ENCODE measurements at regions not wholly inside any gene's neighbourhood (a gene's known extent, or its start where the extent isn't known, plus 50 kb on each side); places are given as distances from the start of the nearest gene placed in this dataset.

DNA sequence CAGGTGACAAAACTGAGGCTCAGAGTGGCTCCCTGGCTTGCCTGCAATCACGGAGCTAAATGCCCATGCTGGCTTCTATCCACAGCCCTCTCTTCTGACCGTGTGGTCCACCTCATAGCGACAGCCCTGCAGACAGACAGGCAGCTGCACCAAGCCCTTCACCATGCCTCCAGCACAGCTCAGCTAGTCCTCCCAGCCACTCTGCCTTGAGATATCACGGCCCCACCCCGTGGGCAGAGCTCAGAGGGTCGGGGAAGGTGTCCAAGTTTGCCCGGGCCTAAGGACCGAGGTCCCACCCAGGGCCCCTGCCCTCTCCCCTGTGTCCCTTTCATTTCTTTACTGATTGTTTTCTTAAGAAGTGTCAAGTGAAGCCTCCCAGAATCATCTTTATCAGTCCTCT is 128.2 kb upstream of the GLI2 start:
- WGBS (ENCODE audit: insufficient coverage, insufficient replicate concordance, low lambda C conversion rate, missing lambda C conversion rate) = 13% methylated on average over 8 of the region's 8 CpGs
- BruUV-seq (replicated peaks) = no TSS peak
- in situ Hi-C loops (cut with MboI) = no loop called here

More for the DNA sequence above, 128.2 kb upstream of the GLI2 start:
- Histone ChIP-seq H3K36me3 (ENCODE audit: control insufficient read depth in 2 of 2, insufficient read depth in 2 of 2, low read length in 1 of 2) (no peaks in the 10 kb centered on the region), H3K4me2 (ENCODE audit: control insufficient read depth, insufficient read depth) (no peak overlapping the region), H3K9me3 (replicated peaks; ENCODE audit: control insufficient read depth, insufficient read depth, low read length) (no peaks in the 10 kb centered on the region), H3K79me2 (ENCODE audit: control insufficient read depth, insufficient read depth, low read length) (no peaks in the 10 kb centered on the region), H3K4me1 (ENCODE audit: control insufficient read depth, insufficient read depth, low read length) (no peaks in the 10 kb centered on the region), H2AFZ (ENCODE audit: control insufficient read depth, low read depth, low read length) (no peak overlapping the region), H3K27ac (ENCODE audit: control insufficient read depth, insufficient read depth) (no peak overlapping the region), H3K27me3 (replicated peaks in 1 of 2; ENCODE audit: control insufficient read depth in 2 of 2, insufficient read depth in 2 of 2, low read length in 1 of 2) (peaks cover 3 to 10% of the 10 kb centered on the region in 2 experiments; a peak in 3 of 4 replicates), H3K4me3 (no peak overlapping the region), H3K9ac (ENCODE audit: control insufficient read depth, insufficient read depth, low read length) (no peak overlapping the region), H4K20me1 (ENCODE audit: control insufficient read depth, insufficient read depth) (no peaks in the 10 kb centered on the region)
- FAIRE-seq = no peak
- RAD21 ChIA-PET (ENCODE audit: unreplicated experiment) = no interaction called here
- POLR2A ChIA-PET = no interaction called here
- ATAC-seq = no peak
- intact Hi-C loops (cut with micrococcal nuclease; ENCODE audit: unreplicated experiment) = no loop called here
- TF ChIP-seq MTA2 (IDR thresholded peaks at IDR 0.05; ENCODE audit: low read depth) (no peak), BHLHE40 (IDR thresholded peaks at IDR 0.05; ENCODE audit: borderline replicate concordance in 1 of 2, low read depth in 2 of 2, low read length in 1 of 2) (no peak), YY1 (IDR thresholded peaks at IDR 0.05; ENCODE audit: low read depth, low read length) (no peak), IKZF1 (conservative IDR thresholded peaks at IDR 0.05) (no peak), BCL11A (IDR thresholded peaks at IDR 0.05; ENCODE audit: low read depth, low read length) (no peak), POLR2AphosphoS2 (IDR thresholded peaks at IDR 0.05; ENCODE audit: low read depth, low read length) (no peak), ASH2L (IDR thresholded peaks at IDR 0.05; ENCODE audit: borderline replicate concordance, low read depth) (no peak), KAT2A (conservative IDR thresholded peaks at IDR 0.05; ENCODE audit: control insufficient read depth, low read depth, low read length) (no peak), POLR2A (IDR thresholded peaks at IDR 0.05; ENCODE audit: low read depth, low read length) (no peak), RAD21 (IDR thresholded peaks at IDR 0.05; ENCODE audit: insufficient read depth, low read depth, low read length) (no peak), RFX5 (IDR thresholded peaks at IDR 0.05; ENCODE audit: low read depth, low read length) (no peak), ZNF622 (IDR thresholded peaks at IDR 0.05) (no peak), RUNX3 (IDR thresholded peaks at IDR 0.05; ENCODE audit: low read length) (no peak), YBX1 (IDR thresholded peaks at IDR 0.05) (no peak)
- TF ChIP-seq, protein P1, sequence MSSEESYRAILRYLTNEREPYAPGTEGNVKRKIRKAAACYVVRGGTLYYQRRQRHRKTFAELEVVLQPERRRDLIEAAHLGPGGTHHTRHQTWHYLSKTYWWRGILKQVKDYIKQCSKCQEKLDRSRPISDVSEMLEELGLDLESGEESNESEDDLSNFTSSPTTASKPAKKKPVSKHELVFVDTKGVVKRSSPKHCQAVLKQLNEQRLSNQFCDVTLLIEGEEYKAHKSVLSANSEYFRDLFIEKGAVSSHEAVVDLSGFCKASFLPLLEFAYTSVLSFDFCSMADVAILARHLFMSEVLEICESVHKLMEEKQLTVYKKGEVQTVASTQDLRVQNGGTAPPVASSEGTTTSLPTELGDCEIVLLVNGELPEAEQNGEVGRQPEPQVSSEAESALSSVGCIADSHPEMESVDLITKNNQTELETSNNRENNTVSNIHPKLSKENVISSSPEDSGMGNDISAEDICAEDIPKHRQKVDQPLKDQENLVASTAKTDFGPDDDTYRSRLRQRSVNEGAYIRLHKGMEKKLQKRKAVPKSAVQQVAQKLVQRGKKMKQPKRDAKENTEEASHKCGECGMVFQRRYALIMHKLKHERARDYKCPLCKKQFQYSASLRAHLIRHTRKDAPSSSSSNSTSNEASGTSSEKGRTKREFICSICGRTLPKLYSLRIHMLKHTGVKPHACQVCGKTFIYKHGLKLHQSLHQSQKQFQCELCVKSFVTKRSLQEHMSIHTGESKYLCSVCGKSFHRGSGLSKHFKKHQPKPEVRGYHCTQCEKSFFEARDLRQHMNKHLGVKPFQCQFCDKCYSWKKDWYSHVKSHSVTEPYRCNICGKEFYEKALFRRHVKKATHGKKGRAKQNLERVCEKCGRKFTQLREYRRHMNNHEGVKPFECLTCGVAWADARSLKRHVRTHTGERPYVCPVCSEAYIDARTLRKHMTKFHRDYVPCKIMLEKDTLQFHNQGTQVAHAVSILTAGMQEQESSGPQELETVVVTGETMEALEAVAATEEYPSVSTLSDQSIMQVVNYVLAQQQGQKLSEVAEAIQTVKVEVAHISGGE (CRISPR knock-in tag; IDR thresholded peaks at IDR 0.05) = no peak
- TF ChIP-seq, protein P2, sequence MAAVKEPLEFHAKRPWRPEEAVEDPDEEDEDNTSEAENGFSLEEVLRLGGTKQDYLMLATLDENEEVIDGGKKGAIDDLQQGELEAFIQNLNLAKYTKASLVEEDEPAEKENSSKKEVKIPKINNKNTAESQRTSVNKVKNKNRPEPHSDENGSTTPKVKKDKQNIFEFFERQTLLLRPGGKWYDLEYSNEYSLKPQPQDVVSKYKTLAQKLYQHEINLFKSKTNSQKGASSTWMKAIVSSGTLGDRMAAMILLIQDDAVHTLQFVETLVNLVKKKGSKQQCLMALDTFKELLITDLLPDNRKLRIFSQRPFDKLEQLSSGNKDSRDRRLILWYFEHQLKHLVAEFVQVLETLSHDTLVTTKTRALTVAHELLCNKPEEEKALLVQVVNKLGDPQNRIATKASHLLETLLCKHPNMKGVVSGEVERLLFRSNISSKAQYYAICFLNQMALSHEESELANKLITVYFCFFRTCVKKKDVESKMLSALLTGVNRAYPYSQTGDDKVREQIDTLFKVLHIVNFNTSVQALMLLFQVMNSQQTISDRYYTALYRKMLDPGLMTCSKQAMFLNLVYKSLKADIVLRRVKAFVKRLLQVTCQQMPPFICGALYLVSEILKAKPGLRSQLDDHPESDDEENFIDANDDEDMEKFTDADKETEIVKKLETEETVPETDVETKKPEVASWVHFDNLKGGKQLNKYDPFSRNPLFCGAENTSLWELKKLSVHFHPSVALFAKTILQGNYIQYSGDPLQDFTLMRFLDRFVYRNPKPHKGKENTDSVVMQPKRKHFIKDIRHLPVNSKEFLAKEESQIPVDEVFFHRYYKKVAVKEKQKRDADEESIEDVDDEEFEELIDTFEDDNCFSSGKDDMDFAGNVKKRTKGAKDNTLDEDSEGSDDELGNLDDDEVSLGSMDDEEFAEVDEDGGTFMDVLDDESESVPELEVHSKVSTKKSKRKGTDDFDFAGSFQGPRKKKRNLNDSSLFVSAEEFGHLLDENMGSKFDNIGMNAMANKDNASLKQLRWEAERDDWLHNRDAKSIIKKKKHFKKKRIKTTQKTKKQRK (IDR thresholded peaks at IDR 0.05; ENCODE audit: low read depth, low read length) = no peak
- TF ChIP-seq, protein P3, sequence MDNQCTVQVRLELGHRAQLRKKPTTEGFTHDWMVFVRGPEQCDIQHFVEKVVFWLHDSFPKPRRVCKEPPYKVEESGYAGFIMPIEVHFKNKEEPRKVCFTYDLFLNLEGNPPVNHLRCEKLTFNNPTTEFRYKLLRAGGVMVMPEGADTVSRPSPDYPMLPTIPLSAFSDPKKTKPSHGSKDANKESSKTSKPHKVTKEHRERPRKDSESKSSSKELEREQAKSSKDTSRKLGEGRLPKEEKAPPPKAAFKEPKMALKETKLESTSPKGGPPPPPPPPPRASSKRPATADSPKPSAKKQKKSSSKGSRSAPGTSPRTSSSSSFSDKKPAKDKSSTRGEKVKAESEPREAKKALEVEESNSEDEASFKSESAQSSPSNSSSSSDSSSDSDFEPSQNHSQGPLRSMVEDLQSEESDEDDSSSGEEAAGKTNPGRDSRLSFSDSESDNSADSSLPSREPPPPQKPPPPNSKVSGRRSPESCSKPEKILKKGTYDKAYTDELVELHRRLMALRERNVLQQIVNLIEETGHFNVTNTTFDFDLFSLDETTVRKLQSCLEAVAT (IDR thresholded peaks at IDR 0.05) = no peak
- TF ChIP-seq, protein P4, sequence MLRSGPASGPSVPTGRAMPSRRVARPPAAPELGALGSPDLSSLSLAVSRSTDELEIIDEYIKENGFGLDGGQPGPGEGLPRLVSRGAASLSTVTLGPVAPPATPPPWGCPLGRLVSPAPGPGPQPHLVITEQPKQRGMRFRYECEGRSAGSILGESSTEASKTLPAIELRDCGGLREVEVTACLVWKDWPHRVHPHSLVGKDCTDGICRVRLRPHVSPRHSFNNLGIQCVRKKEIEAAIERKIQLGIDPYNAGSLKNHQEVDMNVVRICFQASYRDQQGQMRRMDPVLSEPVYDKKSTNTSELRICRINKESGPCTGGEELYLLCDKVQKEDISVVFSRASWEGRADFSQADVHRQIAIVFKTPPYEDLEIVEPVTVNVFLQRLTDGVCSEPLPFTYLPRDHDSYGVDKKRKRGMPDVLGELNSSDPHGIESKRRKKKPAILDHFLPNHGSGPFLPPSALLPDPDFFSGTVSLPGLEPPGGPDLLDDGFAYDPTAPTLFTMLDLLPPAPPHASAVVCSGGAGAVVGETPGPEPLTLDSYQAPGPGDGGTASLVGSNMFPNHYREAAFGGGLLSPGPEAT (IDR thresholded peaks at IDR 0.05; ENCODE audit: low read depth) = no peak
- CTCF ChIA-PET = no interaction called here
- DNase-seq (ENCODE audit: low read depth, low spot score) = no peak
- SMC1A ChIA-PET (ENCODE audit: uncharacterized antibody, unreplicated experiment) = no interaction called here

Measured in GM12878 (cell line).